PC-3 (cell line): ENCODE measurements at regions not wholly inside any gene's neighbourhood (a gene's known extent, or its start where the extent isn't known, plus 50 kb on each side); places are given as distances from the start of the nearest gene placed in this dataset.

ENCODE experiments used
- ATAC-seq: fragments of 200-7000 bp; cut with Tn5 transposase; 2 replicates; pipeline ENCODE4 v1.9.1; 2020; ENCODE audit warnings: mild to moderate bottlenecking, moderate library complexity
- BruUV-seq: library from RNA; stranded (reverse); fragments of 400-500 nt; replicated peaks from 2 replicates; lab custom pipeline; 2021; lab: Mats Ljungman, UMichigan
- CTCF ChIA-PET: fragments of 300-600 bp; sonication (Branson Sonifier 250); formaldehyde crosslinking; loops from one replicate; lab custom pipeline; 2022; ENCODE audit warnings: antibody characterized with exemption; lab: Charles Lee
- POLR2A ChIA-PET: fragments of 300-600 bp; sonication (Branson Sonifier 250); formaldehyde crosslinking; loops from one replicate; lab custom pipeline; 2022; ENCODE audit warnings: antibody characterized with exemption; ENCODE audit not compliant: unreplicated experiment; lab: Charles Lee
- DNase-seq: peaks from one replicate; pipeline ENCODE4 v3.0.0-alpha.2; 2015
- H2AFZ ChIP-seq: fragments of 300-600 bp; sonication (generic); 2 replicates; pipeline ENCODE4 v1.6.0; 2016; ENCODE audit warnings: antibody characterized with exemption, low read length
- H3F3A ChIP-seq: fragments of 300-600 bp; sonication (generic); one replicate; pipeline ENCODE4 v1.6.0; 2017; ENCODE audit warnings: antibody characterized with exemption, low read length, control low read depth, mild to moderate bottlenecking; ENCODE audit not compliant: unreplicated experiment
- H3K27ac ChIP-seq: fragments of 300-600 bp; sonication (generic); 2 replicates; pipeline ENCODE4 v1.5.1; 2016; ENCODE audit warnings: mild to moderate bottlenecking, low read length
- H3K27me3 ChIP-seq: fragments of 300-600 bp; sonication (generic); 2 replicates; pipeline ENCODE4 v1.6.1; 2016; ENCODE audit warnings: low read length, mixed read lengths
- H3K36me3 ChIP-seq: fragments of 300-600 bp; sonication (generic); 2 replicates; pipeline ENCODE4 v1.6.1; 2016; ENCODE audit warnings: low read depth, mixed run types, low read length, mixed read lengths
- H3K4me1 ChIP-seq: fragments of 300-600 bp; sonication (generic); 2 replicates; pipeline ENCODE4 v1.5.1; 2016; ENCODE audit warnings: low read length; ENCODE audit not compliant: insufficient read depth
- H3K4me2 ChIP-seq: fragments of 300-600 bp; sonication (generic); 2 replicates; pipeline ENCODE4 v1.6.0; 2016; ENCODE audit warnings: low read length
- H3K4me3 ChIP-seq: fragments of 300-600 bp; sonication (generic); 2 replicates; pipeline ENCODE4 v1.5.1; 2016; ENCODE audit warnings: mild to moderate bottlenecking, low read length, mixed read lengths
- H3K79me2 ChIP-seq: fragments of 300-600 bp; sonication (generic); 2 replicates; pipeline ENCODE4 v1.6.1; 2017; ENCODE audit warnings: low read length, mixed read lengths
- H3K9ac ChIP-seq: fragments of 300-600 bp; sonication (generic); 2 replicates; pipeline ENCODE4 v1.6.0; 2016; ENCODE audit warnings: mild to moderate bottlenecking, low read length
- H3K9me2 ChIP-seq: fragments of 300-600 bp; sonication (generic); replicated peaks from 2 replicates; pipeline ENCODE4 v1.6.1; 2016; ENCODE audit warnings: mixed run types, low read length, mixed read lengths
- H3K9me3 ChIP-seq: fragments of 300-600 bp; sonication (generic); 2 replicates; pipeline ENCODE4 v1.6.1; 2016; ENCODE audit warnings: low read length, mixed read lengths
- H4K20me1 ChIP-seq: fragments of 300-600 bp; sonication (generic); 2 replicates; pipeline ENCODE4 v1.6.1; 2016; ENCODE audit warnings: low read length, mixed read lengths
- CTCF ChIP-seq: fragments of 300-600 bp; sonication (generic); conservative IDR thresholded peaks from 2 replicates; pipeline ENCODE4 v1.5.1; 2017; ENCODE audit warnings: antibody characterized with exemption, low read depth, mild to moderate bottlenecking, low read length
- EZH2 ChIP-seq: fragments of 300-600 bp; sonication (generic); IDR thresholded peaks from one replicate; pipeline ENCODE4 v1.6.1; 2017; ENCODE audit warnings: antibody characterized with exemption, mild to moderate bottlenecking, low read length; ENCODE audit not compliant: unreplicated experiment
- EZH2phosphoT487 ChIP-seq: fragments of 300-600 bp; sonication (generic); IDR thresholded peaks from 2 replicates; pipeline ENCODE4 v1.6.1; 2018; ENCODE audit warnings: mild to moderate bottlenecking, antibody characterized with exemption, low read length, borderline replicate concordance
- intact Hi-C: fragments of 100-400 bp; cut with micrococcal nuclease; formaldehyde crosslinking; loops from 2 replicates; pipeline ENCODE4 v1.9.0; 2023

- BruUV-seq = no TSS peak
- Histone ChIP-seq H3K9me2 (no peaks in the 10 kb centered on the region), H3K9ac (no peak overlapping the region), H3K4me2 (no peak overlapping the region), H3K4me1 (no peaks in the 10 kb centered on the region), H3K27me3 (no peaks in the 10 kb centered on the region), H3K4me3 (no peak overlapping the region), H3F3A (no peaks in the 10 kb centered on the region), H3K27ac (no peak overlapping the region), H4K20me1 (no peaks in the 10 kb centered on the region), H3K36me3 (no peaks in the 10 kb centered on the region), H2AFZ (no peak overlapping the region), H3K79me2 (no peaks in the 10 kb centered on the region), H3K9me3 (no peaks in the 10 kb centered on the region)
- TF ChIP-seq EZH2 = no peak
- no peak for TF ChIP-seq CTCF
- TF ChIP-seq EZH2phosphoT487 = no peak
- intact Hi-C loops = no loop called here
- ATAC-seq (no peak), DNase-seq (no peak)
- POLR2A ChIA-PET = no interaction called here
- CTCF ChIA-PET = no interaction called here
Measured at GRCh38 chr3:24713516-24713915, 218.9 kb upstream of the THRB start.

GRCh38 chr3:24714436-24714835 lies 219.8 kb upstream of the THRB start:
- no peaks in the 10 kb centered on the region for H3F3A ChIP-seq
- ATAC-seq (no peak), DNase-seq (no peak)
- TF ChIP-seq EZH2phosphoT487 = no peak
- TF ChIP-seq CTCF = no peak
- TF ChIP-seq EZH2 = no peak
- no peaks in the 10 kb centered on the region for H3K27me3 ChIP-seq
- intact Hi-C loops = no loop called here
- H3K36me3 ChIP-seq = no peaks in the 10 kb centered on the region
- no peaks in the 10 kb centered on the region for H3K9me3 ChIP-seq
- POLR2A ChIA-PET = no interaction called here
- BruUV-seq = no TSS peak
- H3K4me1 ChIP-seq = no peaks in the 10 kb centered on the region
- no peaks in the 10 kb centered on the region for H4K20me1 ChIP-seq
- no peak overlapping the region for H3K27ac ChIP-seq
- no peak overlapping the region for H3K4me2 ChIP-seq
- no peak overlapping the region for H2AFZ ChIP-seq
- H3K9ac ChIP-seq = no peak overlapping the region
- CTCF ChIA-PET = no interaction called here
- no peaks in the 10 kb centered on the region for H3K9me2 ChIP-seq
- H3K79me2 ChIP-seq = no peaks in the 10 kb centered on the region
- no peak overlapping the region for H3K4me3 ChIP-seq

- H2AFZ ChIP-seq = no peak overlapping the region
- no peak overlapping the region for H3K27ac ChIP-seq
- no peaks in the 10 kb centered on the region for H3K36me3 ChIP-seq
- intact Hi-C loops = no loop called here
- H4K20me1 ChIP-seq = no peaks in the 10 kb centered on the region
- TF ChIP-seq EZH2phosphoT487 (no peak), EZH2 (no peak), CTCF (no peak)
- ATAC-seq (no peak), DNase-seq (no peak)
- ChIA-PET CTCF (no interaction called here), POLR2A (no interaction called here)
- no peaks in the 10 kb centered on the region for H3K9me3 ChIP-seq
- no peak overlapping the region for H3K4me2 ChIP-seq
- H3K4me1 ChIP-seq = no peaks in the 10 kb centered on the region
- no peaks in the 10 kb centered on the region for H3K9me2 ChIP-seq
- no peak overlapping the region for H3K9ac ChIP-seq
- BruUV-seq = no TSS peak
- no peaks in the 10 kb centered on the region for H3K27me3 ChIP-seq
- no peaks in the 10 kb centered on the region for H3F3A ChIP-seq
- no peak overlapping the region for H3K4me3 ChIP-seq
- H3K79me2 ChIP-seq = no peaks in the 10 kb centered on the region
Measured at GRCh38 chr3:24715171-24715792, 220.6 kb upstream of the THRB start.
